DMS 273 (cell line): ENCODE measurements at regions not wholly inside any gene's neighbourhood (a gene's known extent, or its start where the extent isn't known, plus 50 kb on each side); places are given as distances from the start of the nearest gene placed in this dataset.

Experiments used
- DNase-seq: peaks from one replicate; lab custom pipeline; 2025; ENCODE audit not compliant: unreplicated experiment; lab: John Stamatoyannopoulos, UW

DNA sequence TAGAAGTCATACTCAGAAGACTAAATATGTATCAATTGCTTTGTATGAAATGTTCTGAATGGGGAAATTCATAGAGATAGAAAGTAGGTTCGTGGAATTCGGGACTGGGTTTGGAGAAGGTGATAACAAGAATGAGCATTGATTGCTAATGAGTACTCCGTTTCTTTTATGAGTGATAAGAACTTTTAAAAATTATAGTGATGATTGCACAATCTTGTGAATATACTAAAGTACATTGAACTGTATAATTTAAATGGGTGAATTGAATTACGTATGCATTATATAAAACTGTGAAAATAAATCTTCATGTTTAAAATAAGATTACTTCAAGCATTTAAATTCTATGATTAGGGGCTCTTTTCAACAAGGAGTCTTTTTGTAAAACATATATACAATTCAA is 425.6 kb upstream of the NCAM2 start:
- no peak for DNase-seq

DNA sequence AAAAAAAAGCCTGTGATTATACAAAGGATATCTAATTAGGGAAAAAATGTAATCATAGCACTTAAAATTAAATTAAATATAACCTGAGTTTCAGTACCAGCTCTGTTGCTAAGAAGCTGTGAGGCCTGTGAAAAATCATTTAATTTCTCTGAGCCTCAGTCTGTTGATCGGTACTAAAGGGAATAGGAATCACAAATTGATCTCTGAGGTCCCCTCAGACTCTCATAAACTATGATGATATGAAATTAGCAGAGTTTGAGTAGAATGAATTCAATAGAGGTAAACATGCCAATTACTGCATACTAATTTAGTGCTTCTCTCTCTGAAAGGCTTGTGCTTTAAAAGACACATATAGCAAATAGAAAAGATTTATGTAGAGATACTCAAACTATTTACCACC is 416.8 kb upstream of the NCAM2 start:
- no peak for DNase-seq

- no peak for DNase-seq
These were observed 406.9 kb upstream of the NCAM2 start for GRCh38 chr21:20591284-20591683.

DNA sequence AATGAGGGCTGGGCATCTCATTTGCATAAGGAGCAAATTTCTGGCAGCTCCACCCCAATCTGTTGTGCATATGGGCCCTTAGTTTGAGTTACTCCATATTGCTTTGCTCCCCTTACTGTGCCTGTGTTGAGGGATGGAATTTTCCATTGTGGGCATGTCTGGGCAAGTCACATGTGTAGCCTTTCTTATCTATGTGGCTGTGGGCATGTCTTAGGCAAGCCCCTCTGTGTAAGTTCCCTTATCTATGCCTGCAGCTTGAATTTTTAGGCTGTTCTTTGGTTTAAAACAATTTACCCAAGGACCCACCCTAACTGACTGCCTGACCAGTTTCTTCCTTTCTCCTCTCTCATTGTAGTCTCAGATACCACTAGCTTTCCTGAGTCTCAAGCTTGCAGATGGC is 405.7 kb upstream of the NCAM2 start:
- DNase-seq = no peak

DNA sequence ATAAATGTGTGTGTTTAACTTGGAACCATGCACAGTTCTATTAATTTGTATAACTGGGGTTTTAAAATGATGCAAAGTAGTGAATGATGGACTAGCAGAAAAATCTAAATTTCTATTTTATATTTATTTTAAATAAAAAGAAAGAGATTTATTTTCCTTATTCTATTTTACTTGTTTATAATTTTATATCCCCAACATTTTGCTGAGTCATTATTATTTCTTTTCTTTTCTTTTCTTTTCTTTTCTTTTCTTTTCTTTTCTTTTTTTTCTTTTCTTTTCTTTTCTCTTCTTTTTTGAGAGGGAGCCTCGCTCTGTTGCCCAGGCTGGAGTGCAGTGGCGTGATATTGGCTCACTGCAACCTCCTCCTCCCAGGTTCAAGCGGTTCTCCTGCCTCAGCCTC is 395.0 kb upstream of the NCAM2 start:
- no peak for DNase-seq

GRCh38 chr21:20611008-20611407 is 387.2 kb upstream of the NCAM2 start:
- DNase-seq = no peak

- DNase-seq = no peak
These were observed 384.6 kb upstream of the NCAM2 start for GRCh38 chr21:20613654-20614053.

DNA sequence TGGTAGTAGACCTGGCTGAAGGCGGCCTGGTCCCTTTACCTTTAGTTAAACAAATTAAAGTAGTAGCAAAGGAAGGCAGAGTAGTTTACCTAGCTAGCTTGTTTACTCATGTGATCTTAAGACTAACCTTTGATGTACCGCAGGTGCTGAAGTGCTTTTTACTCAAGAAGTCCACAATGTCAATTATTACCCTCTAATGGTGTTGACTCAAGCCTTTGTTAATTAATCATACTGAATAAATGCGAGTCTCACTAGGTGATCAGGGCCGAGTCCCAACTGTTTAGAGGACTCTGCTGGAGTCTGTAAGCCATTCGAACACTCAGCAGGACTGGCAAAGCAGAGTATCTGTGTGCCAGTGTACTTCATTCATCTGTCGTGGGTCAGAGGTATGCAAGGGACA is 381.1 kb upstream of the NCAM2 start:
- DNase-seq = no peak

DNA sequence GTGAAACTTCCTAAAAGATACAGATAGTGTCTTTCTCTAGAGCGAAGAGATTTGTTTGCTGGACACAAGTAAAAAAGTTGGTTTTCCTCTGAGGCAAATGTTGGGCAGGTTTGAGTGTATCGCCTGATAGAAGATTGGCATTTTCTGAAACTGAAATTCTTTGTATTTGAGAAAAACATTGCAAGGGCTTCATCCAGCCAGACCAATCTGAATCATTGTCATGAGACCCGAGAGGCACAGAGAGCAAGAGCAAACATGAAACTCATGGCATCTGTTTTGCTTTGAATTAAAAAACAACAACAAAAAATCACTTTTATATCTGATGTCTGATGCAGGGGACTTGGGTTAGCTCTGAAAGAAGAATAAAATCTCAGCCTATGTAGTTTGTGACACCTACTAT is 379.3 kb upstream of the NCAM2 start:
- no peak for DNase-seq

GRCh38 chr21:20627594-20627993 is 370.6 kb upstream of the NCAM2 start:
- no peak for DNase-seq

DNA sequence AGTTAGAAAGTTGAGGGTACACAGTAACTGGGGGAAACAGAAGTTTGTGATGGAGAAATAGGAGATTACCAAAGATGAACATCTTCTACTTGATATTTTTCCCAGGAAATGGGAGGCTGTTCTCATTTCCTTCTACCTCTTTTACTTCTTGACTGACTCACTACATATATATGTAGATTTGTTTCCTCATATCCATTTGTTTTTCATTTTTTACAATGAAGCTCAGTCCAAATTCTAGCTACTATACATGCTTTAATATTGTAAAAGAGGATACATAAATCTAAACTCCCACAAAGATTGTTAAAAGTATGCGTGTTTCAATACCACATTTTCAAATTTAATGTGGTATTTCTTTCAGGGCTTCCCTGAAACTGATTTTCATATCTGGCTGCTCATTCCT is 366.6 kb upstream of the NCAM2 start:
- no peak for DNase-seq

GRCh38 chr21:20639026-20639425 is 359.2 kb upstream of the NCAM2 start:
- DNase-seq = no peak

DNA sequence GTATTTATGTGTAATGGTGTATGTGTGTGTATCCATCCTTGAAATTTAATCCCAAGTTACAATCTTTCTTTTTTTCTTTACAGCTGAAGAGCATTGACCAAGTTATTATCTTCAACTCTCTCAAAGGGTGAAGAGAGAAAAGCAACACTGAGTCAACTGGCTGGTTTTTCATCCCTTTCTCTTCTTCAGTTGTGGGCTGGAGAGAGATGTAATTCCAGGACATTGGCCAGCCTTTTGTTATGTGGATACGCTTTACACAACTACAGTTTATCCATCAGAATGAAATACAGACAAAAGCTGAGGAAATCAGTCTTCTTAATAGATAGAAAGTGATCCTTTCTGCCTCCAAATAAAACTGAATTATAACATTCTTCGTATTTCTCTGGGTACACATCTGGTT is 357.0 kb upstream of the NCAM2 start:
- no peak for DNase-seq

DNA sequence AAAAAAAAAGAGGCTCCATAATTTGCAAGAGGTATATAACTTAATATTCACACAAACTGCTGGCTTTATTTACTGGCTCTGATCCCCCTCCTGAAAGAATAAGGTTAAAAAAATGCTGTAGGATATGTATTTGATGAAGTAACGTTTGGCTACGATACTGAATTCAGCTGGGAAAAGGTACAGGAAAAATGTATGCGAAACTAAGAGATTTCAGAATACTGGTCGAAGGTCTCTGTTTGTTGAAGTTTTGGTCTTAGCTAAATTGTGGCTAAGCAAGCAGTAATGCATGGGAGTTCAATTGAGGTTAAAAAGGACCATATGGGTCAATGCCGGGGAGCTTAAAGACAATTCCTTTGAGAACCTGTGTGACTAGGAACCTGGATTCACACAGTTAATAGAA is 355.5 kb upstream of the NCAM2 start:
- DNase-seq = no peak

GRCh38 chr21:20644552-20644951 is 353.7 kb upstream of the NCAM2 start:
- DNase-seq = no peak

- no peak for DNase-seq
These were observed 352.9 kb upstream of the NCAM2 start for GRCh38 chr21:20645344-20645743.

DNA sequence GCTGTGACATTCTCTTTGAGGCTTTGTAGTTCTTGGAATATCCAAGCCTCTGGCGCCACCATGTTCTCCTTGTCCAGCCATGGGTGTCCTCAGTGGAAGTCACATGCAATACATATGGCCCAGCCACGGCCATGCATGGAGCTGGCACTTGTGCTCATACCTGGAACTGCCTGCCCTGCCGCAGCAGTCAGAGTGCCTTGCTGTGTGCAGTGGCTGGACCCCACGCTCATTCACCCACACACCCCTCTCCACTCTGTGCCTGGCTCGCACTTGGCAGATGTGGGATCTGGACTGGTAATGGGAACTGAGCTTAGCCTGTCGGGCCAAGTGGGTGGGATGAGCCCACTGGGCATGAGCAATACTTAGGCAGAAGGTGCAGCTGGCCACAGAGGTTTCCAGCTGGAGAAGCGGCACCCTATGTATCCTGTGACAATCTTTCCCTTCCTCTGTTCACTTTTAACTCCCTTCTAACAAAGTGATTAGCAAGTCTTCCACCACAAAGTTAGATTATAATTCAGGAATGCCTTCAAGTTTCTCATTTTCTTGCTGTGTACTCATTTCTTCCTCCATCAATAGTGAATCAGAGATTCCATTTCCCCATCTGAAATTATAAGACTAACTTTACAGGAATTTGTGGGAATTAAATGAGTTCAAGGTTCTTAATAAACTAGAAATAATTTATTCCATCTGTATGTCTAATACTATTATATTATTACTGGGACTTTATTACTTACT is 351.6 kb upstream of the NCAM2 start:
- no peak for DNase-seq

DNA sequence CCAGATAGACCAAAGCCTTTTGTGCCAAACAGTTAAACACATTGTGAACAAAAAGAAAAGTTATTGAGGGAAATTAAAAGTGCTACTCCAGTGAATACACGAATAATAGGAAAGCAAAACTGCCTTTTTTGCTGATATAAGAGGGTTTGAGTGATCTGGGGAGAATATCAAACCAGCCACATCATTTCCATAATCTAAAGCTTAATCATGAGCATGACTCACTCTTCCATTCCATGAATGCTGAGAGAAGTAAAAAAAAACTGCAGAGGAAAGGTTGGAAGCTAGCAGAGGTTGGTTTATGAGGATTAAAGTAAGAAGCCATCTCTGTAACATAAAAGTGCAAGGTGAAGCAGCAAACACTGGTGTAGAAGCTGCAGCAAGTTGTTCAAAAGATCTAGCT is 350.6 kb upstream of the NCAM2 start:
- DNase-seq = no peak

- no peak for DNase-seq
These were observed 349.0 kb upstream of the NCAM2 start for GRCh38 chr21:20649231-20649630.

DNA sequence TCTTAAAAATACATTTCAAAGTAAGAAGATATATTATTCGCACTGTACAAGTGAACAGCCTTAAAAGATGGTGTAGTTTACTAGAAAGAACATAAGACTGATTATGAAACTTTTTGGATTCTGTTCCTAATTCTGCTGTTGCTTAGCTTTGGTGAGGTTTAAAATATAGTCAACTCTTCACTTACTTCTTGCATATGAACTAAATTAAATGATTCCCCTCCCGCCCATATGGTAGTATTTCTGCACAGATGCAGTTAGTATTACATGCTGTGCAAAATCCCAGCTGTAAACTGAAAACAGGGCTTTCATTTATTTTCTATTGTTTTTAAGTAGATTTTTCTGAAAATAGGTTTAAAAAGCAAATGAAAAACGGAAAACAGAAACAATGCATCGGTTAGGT is 345.4 kb upstream of the NCAM2 start:
- DNase-seq = no peak

DNA sequence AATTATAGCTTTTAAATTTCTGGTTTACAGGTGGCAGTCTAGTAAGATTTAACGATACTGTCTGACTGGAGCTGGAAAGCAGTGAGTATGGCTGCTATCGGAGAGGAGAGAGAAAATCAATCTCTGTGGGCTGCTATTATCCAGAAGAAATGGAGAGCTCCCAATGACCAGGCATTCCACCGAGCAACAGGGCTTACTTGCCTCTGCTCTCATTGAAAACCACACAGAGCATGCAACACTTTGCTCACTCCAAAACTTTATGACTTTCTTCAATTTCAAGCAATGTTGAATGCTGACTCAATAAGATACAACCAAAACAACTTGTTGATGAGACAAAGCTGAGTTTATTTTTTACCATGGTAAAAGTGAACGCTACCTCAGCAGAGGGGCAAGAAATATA is 337.0 kb upstream of the NCAM2 start:
- DNase-seq = no peak

DNA sequence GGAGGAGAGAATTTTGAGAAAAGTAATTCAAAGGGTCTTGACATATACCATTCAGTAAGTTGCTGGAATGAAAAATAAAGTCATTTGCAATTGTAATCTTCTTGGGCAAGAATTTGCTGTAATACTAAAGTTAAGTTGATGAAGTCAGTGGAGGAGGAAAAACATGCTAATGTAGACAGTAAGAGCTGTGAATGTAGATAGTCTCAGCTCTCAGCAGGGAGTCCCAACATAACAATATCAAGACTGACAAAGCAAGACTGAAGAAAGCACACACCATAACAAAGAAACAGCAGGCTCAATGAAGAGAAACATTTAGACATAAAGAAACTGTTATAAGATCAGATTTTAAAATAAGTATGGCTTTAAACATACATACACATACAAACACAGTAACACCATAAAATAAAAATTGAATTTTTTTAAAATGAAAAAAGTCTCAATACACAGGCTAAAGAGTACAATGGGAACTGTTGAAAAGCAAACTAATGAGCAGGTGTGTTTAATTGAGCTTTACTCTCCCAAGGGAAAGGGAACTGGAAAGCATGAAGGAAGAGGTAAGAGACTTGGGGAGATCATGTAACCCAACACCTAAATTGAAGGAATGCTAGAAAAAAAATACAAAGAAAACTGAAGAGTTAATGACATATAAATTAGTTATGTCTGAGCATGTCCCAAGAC is 336.3 kb upstream of the NCAM2 start:
- no peak for DNase-seq

DNA sequence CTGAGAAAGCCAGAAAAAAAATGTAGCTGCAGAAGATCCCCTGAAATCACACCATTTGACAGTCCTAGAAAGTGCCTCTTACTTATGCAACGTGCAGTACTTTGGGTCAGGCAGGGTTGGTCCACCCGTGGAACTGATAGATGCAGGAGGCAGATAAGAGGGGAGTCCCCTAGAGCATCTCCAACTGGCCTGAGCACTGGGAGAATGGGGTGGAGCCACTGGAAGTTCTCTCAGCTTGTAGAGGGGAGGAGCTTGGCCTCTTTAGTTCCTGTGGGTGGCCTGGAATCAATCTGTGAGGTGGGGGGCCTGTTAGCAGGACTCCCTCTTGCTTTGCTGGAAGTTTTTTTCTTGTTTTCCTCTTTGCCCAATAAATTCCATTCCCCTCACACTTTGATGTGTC is 335.7 kb upstream of the NCAM2 start:
- DNase-seq = no peak
